Parathyroid adenoma (tissue), 2 donors: ENCODE measurements at regions not wholly inside any gene's neighbourhood (a gene's known extent, or its start where the extent isn't known, plus 50 kb on each side); places are given as distances from the start of the nearest gene placed in this dataset.

Experiments
- H2AFZ ChIP-seq: fragments of 300-600 bp; sonication (generic); one replicate; pipeline ENCODE4 v1.7.0; 2017; ENCODE audit warnings: antibody characterized with exemption, mild to moderate bottlenecking
- H3K27ac ChIP-seq: fragments of 300-600 bp; sonication (generic); one replicate; pipeline ENCODE4 v1.7.0; 2017
- H3K27me3 ChIP-seq: fragments of 300-600 bp; sonication (generic); one replicate; pipeline ENCODE4 v1.7.0; 2017; ENCODE audit warnings: low read length; ENCODE audit not compliant: control insufficient read depth, insufficient read depth
- H3K36me3 ChIP-seq: fragments of 300-600 bp; sonication (generic); one replicate; pipeline ENCODE4 v1.7.0; 2017; ENCODE audit warnings: low read length; ENCODE audit not compliant: control insufficient read depth, insufficient read depth
- H3K4me1 ChIP-seq: fragments of 300-600 bp; sonication (generic); one replicate; pipeline ENCODE4 v1.7.0; 2017; ENCODE audit warnings: control low read depth
- H3K4me2 ChIP-seq: fragments of 300-600 bp; sonication (generic); one replicate; pipeline ENCODE4 v1.7.0; 2017; ENCODE audit warnings: low read length
- H3K4me3 ChIP-seq: fragments of 300-600 bp; sonication (generic); one replicate; pipeline ENCODE4 v1.7.0; 2017; ENCODE audit warnings: low read depth, low read length
- H3K79me2 ChIP-seq: fragments of 300-600 bp; sonication (generic); one replicate; pipeline ENCODE4 v1.7.0; 2017; ENCODE audit warnings: control low read depth
- H3K9ac ChIP-seq: fragments of 300-600 bp; sonication (generic); one replicate; pipeline ENCODE4 v1.7.0; 2017; ENCODE audit warnings: mild to moderate bottlenecking
- H3K9me3 ChIP-seq: fragments of 300-600 bp; sonication (generic); one replicate; pipeline ENCODE4 v1.7.0; 2017; ENCODE audit warnings: low read length; ENCODE audit not compliant: control insufficient read depth
- CTCF ChIP-seq: fragments of 300-600 bp; sonication (generic); IDR thresholded peaks from one replicate; pipeline ENCODE4 v1.7.0; 2017; ENCODE audit warnings: antibody characterized with exemption, mild to moderate bottlenecking
- donor health status: primary hyperparathyroidism.

GRCh38 chr10:130666215-130666614 is 530.0 kb downstream of the GLRX3 start:
- Histone ChIP-seq H3K9me3 (no peaks in the 10 kb centered on the region), H3K9ac (no peak overlapping the region), H2AFZ (no peak overlapping the region), H3K27ac (no peak overlapping the region), H3K27me3 (no peaks in the 10 kb centered on the region), H3K36me3 (no peaks in the 10 kb centered on the region), H3K79me2 (no peaks in the 10 kb centered on the region), H3K4me2 (no peak overlapping the region), H3K4me3 (no peak overlapping the region), H3K4me1 (no peaks in the 10 kb centered on the region)
- TF ChIP-seq CTCF = no peak

- Histone ChIP-seq H3K27me3 (peaks cover 3% of the 10 kb centered on the region), H3K27ac (no peak overlapping the region), H3K4me2 (no peak overlapping the region), H3K4me1 (no peaks in the 10 kb centered on the region), H3K79me2 (no peaks in the 10 kb centered on the region), H2AFZ (no peak overlapping the region), H3K36me3 (no peaks in the 10 kb centered on the region), H3K9me3 (no peaks in the 10 kb centered on the region), H3K4me3 (no peak overlapping the region), H3K9ac (no peak overlapping the region)
- TF ChIP-seq CTCF = peak; percentile 60
These were observed 550.6 kb downstream of the GLRX3 start for GRCh38 chr10:130686689-130687300.

GRCh38 chr10:130687566-130687965 is 551.4 kb downstream of the GLRX3 start:
- H3K36me3 ChIP-seq = no peaks in the 10 kb centered on the region
- H3K4me3 ChIP-seq = no peak overlapping the region
- peaks cover 3% of the 10 kb centered on the region for H3K27me3 ChIP-seq
- H3K4me1 ChIP-seq = no peaks in the 10 kb centered on the region
- no peaks in the 10 kb centered on the region for H3K9me3 ChIP-seq
- H3K27ac ChIP-seq = no peak overlapping the region
- no peak overlapping the region for H2AFZ ChIP-seq
- H3K9ac ChIP-seq = no peak overlapping the region
- TF ChIP-seq CTCF = no peak
- no peaks in the 10 kb centered on the region for H3K79me2 ChIP-seq
- H3K4me2 ChIP-seq = no peak overlapping the region

GRCh38 chr10:130689743-130690626 is 553.8 kb downstream of the GLRX3 start:
- Histone ChIP-seq H3K36me3 (no peaks in the 10 kb centered on the region), H3K27ac (no peak overlapping the region), H3K9ac (no peak overlapping the region), H2AFZ (no peak overlapping the region), H3K27me3 (peaks cover 3% of the 10 kb centered on the region), H3K4me1 (no peaks in the 10 kb centered on the region), H3K79me2 (no peaks in the 10 kb centered on the region), H3K4me3 (no peak overlapping the region), H3K9me3 (no peaks in the 10 kb centered on the region), H3K4me2 (no peak overlapping the region)
- TF ChIP-seq CTCF = no peak
